GM19025 (cell line): ENCODE measurements at regions not wholly inside any gene's neighbourhood (a gene's known extent, or its start where the extent isn't known, plus 50 kb on each side); places are given as distances from the start of the nearest gene placed in this dataset.

ENCODE experiments used
- ATAC-seq: cut with Tn5 transposase; IDR thresholded peaks from one replicate; pipeline ENCODE4 v1.9.1; 2021; ENCODE audit warnings: mild to moderate bottlenecking, low read depth, moderate library complexity; ENCODE audit not compliant: unreplicated experiment

GRCh38 chr14:62081012-62081612 lies 318.9 kb downstream of the SNAPC1 start:
- peak; percentile 94 for ATAC-seq

DNA sequence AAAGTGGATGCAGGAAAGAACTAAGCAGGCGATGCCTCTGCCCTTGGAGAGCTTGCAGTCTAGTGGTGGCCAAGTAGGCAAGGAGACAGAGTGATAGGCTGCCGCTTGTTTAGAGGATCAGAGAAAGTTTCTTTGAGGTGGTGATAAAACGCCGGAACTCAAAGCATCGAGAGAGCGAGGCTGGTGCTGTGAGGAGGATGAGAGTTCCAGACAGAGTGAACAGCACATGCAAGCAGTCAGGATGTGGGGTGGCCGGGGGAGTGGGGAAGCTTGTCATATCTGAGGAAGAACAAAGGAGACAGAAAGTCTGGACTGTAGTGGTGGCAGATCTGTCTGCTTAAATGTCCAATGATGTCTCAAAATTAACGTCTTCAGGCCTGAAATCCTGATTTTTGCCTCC lies 319.7 kb downstream of the SNAPC1 start:
- ATAC-seq: no peak

GRCh38 chr14:62082779-62083178 lies 320.6 kb downstream of the SNAPC1 start:
- ATAC-seq: no peak

DNA sequence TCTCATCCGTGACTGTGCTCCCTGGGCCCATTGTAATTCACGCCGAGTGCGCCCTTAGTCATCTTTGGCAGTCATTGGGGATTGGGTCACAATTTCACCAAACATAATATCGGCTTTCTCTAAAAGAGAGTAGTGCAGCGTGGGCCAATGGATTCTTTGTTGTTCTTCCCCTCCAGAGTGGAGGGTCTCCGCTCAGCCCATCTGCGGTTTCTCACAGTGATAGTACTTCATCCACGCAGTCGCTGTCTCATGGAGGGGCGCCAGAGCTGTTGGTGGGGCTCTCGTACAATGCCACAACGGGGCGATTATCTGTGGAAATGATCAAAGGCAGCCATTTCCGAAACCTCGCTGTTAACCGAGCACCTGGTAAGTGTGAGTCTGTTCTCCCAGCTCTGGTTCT lies 321.8 kb downstream of the SNAPC1 start:
- ATAC-seq: no peak

- ATAC-seq: no peak
Observed at GRCh38 chr14:62087191-62087590, 325.0 kb downstream of the SNAPC1 start.

- ATAC-seq: no peak
Observed at GRCh38 chr14:62093736-62094135, 331.5 kb downstream of the SNAPC1 start.

GRCh38 chr14:62097072-62097471 lies 334.9 kb downstream of the SNAPC1 start:
- ATAC-seq: no peak

- no peak for ATAC-seq
Observed at GRCh38 chr14:62097824-62098223, 335.6 kb downstream of the SNAPC1 start.

GRCh38 chr14:62098357-62098756 lies 336.1 kb downstream of the SNAPC1 start:
- ATAC-seq: no peak

DNA sequence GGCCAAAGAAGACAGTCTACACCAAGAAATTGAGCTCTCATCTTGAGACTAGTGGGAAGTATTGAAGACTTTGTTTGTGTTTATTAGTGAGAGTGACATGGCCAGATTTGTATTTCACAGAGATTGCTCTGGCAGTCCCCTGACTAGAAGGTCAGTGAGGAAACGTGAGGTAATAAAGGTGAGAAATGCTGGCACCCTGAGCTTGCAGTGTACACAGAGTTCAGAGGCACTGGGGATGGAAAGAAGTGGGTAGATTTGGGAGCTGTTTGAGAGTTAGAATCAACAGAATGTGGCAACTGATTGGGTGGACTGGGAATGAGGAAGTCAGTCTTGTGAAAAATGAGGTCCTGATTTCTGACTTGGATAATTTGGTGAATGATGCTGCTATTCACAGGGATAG lies 336.9 kb downstream of the SNAPC1 start:
- no peak for ATAC-seq

DNA sequence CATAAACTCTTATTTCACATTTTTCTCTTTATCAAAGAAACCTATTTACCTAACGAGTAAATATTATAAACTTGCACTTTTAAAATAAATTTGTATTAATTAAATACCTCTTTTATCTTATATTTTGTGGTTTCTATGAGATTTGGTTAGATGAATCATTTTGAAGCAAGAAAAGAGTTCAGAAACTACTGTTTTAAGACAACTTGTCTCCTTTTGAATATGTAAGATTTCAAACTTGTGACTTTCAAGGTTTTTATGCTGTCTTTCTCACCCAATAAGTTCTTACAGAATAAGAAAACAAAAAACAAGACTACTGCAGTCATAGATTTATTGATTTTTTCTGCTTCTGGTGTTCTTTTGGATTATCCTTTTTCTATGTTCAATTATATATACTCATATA lies 339.0 kb downstream of the SNAPC1 start:
- no peak for ATAC-seq

DNA sequence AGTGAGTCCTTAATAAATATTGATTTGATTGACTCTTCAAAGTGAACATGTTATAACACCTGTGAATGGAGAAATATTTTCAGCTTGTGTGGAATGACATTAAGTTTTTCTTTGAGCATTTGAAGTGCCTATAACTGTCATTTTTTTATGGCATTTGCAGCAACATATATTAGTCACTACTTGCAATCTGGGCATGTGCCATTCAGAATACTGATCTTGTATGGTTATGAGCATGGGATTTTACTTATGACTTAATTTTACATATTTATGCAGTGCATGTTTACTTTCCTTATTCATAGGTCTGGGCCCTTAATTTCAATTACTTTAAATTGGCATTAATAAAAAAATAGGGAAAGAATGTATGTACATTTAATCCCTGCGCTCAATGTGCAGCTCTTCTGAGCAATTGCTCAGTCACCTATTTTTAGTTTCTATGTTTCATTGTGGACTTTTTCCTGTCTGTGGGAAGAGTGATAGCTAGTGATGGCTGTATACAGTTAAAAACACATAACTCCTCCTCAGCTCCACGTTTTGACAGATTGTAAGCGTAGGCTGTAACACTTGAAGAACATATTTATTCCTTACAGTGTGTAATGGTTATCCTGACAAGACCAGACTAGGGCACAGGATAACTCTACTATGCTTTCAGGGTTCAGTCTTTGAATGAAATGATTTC lies 339.6 kb downstream of the SNAPC1 start:
- no peak for ATAC-seq

- no peak for ATAC-seq
Observed at GRCh38 chr14:62102349-62102725, 340.1 kb downstream of the SNAPC1 start.

DNA sequence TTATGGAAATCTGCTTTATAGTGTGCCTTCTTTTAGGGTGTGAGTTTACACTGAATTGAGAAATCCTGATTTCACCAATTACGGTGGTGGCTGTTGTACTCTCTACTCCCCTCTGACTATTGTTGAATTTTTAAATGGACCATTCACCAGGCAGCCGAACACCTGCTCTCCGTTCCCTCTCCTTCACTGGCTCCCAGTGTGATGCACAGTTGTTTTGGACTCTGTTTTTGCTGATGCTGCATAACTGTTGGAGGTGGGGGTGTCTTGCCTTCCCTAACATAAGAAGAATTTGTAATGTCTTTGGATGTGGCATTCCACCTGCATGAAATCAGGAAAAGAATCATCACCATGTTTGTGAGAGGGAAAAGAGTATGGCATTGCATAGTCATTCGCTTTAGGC lies 341.2 kb downstream of the SNAPC1 start:
- ATAC-seq: no peak

DNA sequence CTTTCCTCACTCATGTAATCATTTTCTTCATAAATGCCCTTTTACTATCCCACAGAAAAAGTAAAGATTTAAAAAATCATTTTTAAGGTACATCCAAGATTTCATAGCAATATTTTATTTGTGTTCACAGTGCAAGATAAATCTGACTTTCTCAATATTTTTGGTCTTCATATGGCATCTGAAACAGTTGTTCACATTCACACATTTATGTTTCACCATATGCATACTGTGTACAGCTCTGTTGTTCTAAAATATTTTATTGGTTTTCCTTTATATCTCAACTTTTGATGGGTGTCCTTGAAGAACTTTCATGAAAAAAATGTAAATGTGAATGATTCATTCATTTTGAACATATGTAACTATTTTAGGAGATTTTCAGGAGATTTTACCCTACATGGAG lies 348.7 kb downstream of the SNAPC1 start:
- ATAC-seq: no peak

DNA sequence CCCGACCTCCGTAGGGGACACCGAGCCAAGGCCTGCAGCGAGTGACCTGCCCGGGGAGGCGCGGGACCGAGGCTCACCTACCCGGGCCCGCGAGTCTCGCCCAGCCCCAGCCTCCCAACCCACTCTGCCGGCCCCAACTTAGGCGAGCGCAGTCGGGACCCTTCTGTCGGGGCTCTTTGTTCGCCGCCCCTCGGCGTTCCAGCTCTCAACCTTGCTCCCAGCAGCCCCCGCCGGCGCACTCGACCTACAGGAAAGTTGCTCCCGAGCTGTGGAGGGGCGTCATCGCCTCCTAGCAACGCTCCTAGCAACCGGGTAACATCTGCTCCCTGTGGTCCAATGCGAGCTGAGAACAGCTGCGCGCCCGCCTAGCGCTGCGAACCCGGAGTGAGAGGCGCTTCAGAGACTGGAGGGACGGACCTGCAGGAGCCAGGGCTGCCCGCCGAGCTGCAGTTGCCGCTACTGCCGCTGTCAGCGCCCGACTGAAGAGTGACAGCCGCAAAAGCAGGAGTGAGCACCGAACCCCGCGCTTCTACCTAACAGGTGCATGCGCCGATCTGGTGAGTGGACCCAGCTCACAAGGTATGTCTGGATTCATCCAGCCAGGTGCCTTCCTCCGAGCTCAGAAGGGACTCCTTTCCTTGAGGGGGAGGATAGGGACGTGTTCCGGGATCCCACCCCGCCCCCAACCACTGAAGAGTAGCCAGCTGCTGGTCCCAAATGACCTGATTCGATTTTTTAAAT lies 355.0 kb downstream of the SNAPC1 start:
- peak; percentile 80 for ATAC-seq

DNA sequence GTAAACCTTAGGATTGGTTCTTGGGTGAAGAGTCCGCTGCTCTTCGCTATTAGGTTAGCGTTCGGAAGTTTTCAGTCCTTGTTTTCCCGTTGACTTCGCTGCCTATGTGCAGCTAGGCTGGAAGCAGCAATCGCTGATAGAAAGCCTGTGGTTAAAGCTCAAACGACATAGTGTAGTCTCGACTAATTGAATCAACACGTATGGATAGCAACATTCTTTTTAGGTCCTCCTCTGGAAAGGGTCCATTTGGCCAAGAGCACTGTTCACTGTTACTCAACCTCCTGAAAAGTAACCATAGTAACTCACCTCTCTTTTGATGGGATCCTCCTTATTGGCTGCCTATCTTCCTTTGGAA lies 355.5 kb downstream of the SNAPC1 start:
- ATAC-seq: no peak

DNA sequence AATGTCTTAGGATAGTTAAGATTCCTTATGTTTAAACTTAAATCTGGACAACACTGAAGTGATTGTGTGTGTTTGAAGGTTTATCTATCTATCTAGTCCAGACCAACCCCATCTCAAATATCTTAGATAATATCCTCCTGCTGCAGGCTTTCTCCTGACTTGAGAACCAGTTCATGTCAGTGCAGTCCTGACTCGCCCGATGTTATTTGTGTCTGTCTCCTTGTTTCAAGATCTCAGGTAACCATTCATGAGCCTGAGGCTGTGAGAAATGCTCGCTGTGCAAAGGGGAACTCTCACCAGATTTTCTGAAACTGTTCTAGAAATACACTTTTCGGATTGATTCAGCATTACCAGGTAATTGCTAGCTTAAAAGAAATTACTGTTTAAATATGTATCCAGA lies 356.2 kb downstream of the SNAPC1 start:
- ATAC-seq: no peak

GRCh38 chr14:62118871-62119270 lies 356.7 kb downstream of the SNAPC1 start:
- no peak for ATAC-seq

GRCh38 chr14:62123961-62124360 lies 361.7 kb downstream of the SNAPC1 start:
- ATAC-seq: no peak

- ATAC-seq: no peak
Observed at GRCh38 chr14:62125793-62126192, 363.6 kb downstream of the SNAPC1 start.

- ATAC-seq: peak; percentile 60
Observed at GRCh38 chr14:62126879-62127478, 364.8 kb downstream of the SNAPC1 start.
